Heart right ventricle (tissue), 16 donors: ENCODE measurements at regions not wholly inside any gene's neighbourhood (a gene's known extent, or its start where the extent isn't known, plus 50 kb on each side); places are given as distances from the start of the nearest gene placed in this dataset.

ENCODE experiments used
- ATAC-seq, 8 donors: fragments of 200-7000 bp; cut with Tn5 transposase; one replicate each; pipeline ENCODE4 v1.9.1; 2020; ENCODE audit warnings: mild to moderate bottlenecking in 8 of 8, moderate library complexity in 8 of 8, moderate number of reproducible peaks in 1 of 8
- DNase-seq, 2 donors: peaks; one replicate each; pipeline ENCODE4 v3.0.0-alpha.2; 2020
- H3K27ac ChIP-seq, 10 donors: fragments of 200-600 bp; sonication (generic) in 2 of 10; one replicate each; pipeline versions ENCODE4 v1.5.0 to v1.8.0; 2020 to 2022; ENCODE audit warnings: mild to moderate bottlenecking in 3 of 10
- H3K27me3 ChIP-seq, 7 donors: fragments of 200-600 bp; one replicate each; pipeline ENCODE4 v1.8.0; 2021 to 2022; ENCODE audit warnings: mild to moderate bottlenecking in 2 of 7
- H3K36me3 ChIP-seq, 9 donors: fragments of 200-600 bp; sonication (generic) in 1 of 9; one replicate each; pipeline versions ENCODE4 v1.5.0 to v1.8.0; 2020 to 2022; ENCODE audit warnings: mild to moderate bottlenecking in 2 of 9
- H3K4me1 ChIP-seq, 9 donors: fragments of 200-600 bp; sonication (generic) in 1 of 9; one replicate each; pipeline versions ENCODE4 v1.5.0 to v1.8.0; 2020 to 2022; ENCODE audit warnings: mild to moderate bottlenecking in 4 of 9
- H3K4me3 ChIP-seq, 10 donors: fragments of 200-600 bp; sonication (generic) in 2 of 10; one replicate each; pipeline versions ENCODE4 v1.5.0 to v1.8.0; 2020 to 2022; ENCODE audit warnings: mild to moderate bottlenecking in 7 of 10, moderate library complexity in 2 of 10
- H3K9me3 ChIP-seq, 11 donors: fragments of 200-600 bp in 10 of 11; sonication (generic) in 2 of 11; one replicate each; pipeline versions ENCODE4 v1.5.0 to v1.8.0; 2013 to 2022; ENCODE audit warnings: mild to moderate bottlenecking in 2 of 11, control low read depth in 1 of 11, moderate library complexity in 1 of 11
- WGBS, 2 donors: extraction: QIAGEN DNeasy Blood & Tissue Kit; methylation state at CpG; one replicate each; pipeline ENCODE4 v1.1.7; 2013; ENCODE audit warnings: inconsistent platforms in 1 of 2; 5-methylcytosine and 5-hydroxymethylcytosine counted together
- intact Hi-C, 10 donors: fragments of 100-400 bp; cut with DNase I; formaldehyde crosslinking; loops; one replicate each; pipeline versions ENCODE4 v1.11.1 to v1.14.2; 2022
- TF ChIP-seq, protein P1 (sequence below), 9 donors: fragments of 200-600 bp; sonication (generic) in 2 of 9; IDR thresholded peaks; one replicate each; pipeline versions ENCODE4 v1.5.0 to v1.8.0; 2021 to 2022; ENCODE audit warnings: antibody characterized with exemption in 9 of 9, mild to moderate bottlenecking in 5 of 9, moderate library complexity in 1 of 9
- donor health status: Arrhythmogenic right ventricular cardiomyopathy.
- donor health status: ischemic (EF 13 %, LVEDD 7.1; RV severe dilation, severe dysfunction).
- donor health status: healthy with polysubstance abuse.
- donor health status: DM: no; HTN: yes; CAD: no.
- donor health status: DM: no; HTN: no; CAD: no.
- donor health status: ischemic (EF 25% LVEDD 6.9; RV normal size, moderate dysfunction).
- donor health status: ischemic (EF 25% LVEDD 5.7; RV mildly dilated, moderate dysfunction).
- donor health status: healthy.
- donor health status: DM: yes; HTN: yes; CAD: no.
- donor health status: Ischemic cardiomyopathy.
- donor health status: ischemic (EF 35%, LVEDD 5.7; RV mildly dilated, moderate dysfunction).
- donor health status: nonischemic (EF 11% LVEDD 7.7; RV severe dilation, severe dysfunction).
- donor health status: DM: yes; HTN: yes; CAD: no.
- donor health status: PGD.
- donor health status: ischemic (EF 29% LVEDD 5.4; RV normal size, mild dysfunction).
- donor health status: nonischemic (EF 23%, LVEDD 6.1; RV moderate dilation, normal function).

- H3K4me3 ChIP-seq: no peak overlapping the region
- no peaks in the 10 kb centered on the region for H3K36me3 ChIP-seq
- no peaks in the 10 kb centered on the region for H3K4me1 ChIP-seq
- DNase-seq (no peak), ATAC-seq (no peak)
- TF ChIP-seq, protein P1, sequence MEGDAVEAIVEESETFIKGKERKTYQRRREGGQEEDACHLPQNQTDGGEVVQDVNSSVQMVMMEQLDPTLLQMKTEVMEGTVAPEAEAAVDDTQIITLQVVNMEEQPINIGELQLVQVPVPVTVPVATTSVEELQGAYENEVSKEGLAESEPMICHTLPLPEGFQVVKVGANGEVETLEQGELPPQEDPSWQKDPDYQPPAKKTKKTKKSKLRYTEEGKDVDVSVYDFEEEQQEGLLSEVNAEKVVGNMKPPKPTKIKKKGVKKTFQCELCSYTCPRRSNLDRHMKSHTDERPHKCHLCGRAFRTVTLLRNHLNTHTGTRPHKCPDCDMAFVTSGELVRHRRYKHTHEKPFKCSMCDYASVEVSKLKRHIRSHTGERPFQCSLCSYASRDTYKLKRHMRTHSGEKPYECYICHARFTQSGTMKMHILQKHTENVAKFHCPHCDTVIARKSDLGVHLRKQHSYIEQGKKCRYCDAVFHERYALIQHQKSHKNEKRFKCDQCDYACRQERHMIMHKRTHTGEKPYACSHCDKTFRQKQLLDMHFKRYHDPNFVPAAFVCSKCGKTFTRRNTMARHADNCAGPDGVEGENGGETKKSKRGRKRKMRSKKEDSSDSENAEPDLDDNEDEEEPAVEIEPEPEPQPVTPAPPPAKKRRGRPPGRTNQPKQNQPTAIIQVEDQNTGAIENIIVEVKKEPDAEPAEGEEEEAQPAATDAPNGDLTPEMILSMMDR (IDR thresholded peaks at IDR 0.05): no peak
- WGBS, 2 donors: 85 to 87% methylated on average over 2 of the region's 2 CpGs
- no peak overlapping the region for H3K27ac ChIP-seq
- no peaks in the 10 kb centered on the region for H3K27me3 ChIP-seq
- peaks cover 0 to 21% (median 0%) of the 10 kb centered on the region in 11 donors for H3K9me3 ChIP-seq
- intact Hi-C loops: no loop called here
These were observed 810.1 kb downstream of the PLA2G4A start for GRCh38 chr1:187638733-187639434.

GRCh38 chr1:187641015-187641414, 812.3 kb downstream of the PLA2G4A start:
- peaks cover 0 to 21% (median 0%) of the 10 kb centered on the region in 11 donors for H3K9me3 ChIP-seq
- no peak overlapping the region for H3K4me3 ChIP-seq
- TF ChIP-seq, protein P1 (IDR thresholded peaks at IDR 0.05): no peak
- no peaks in the 10 kb centered on the region for H3K27me3 ChIP-seq
- no peak for DNase-seq
- ATAC-seq: no peak
- no peaks in the 10 kb centered on the region for H3K36me3 ChIP-seq
- WGBS, 2 donors: 89% methylated on average over 5 of the region's 5 CpGs
- intact Hi-C loops: no loop called here
- H3K27ac ChIP-seq: no peak overlapping the region
- no peaks in the 10 kb centered on the region for H3K4me1 ChIP-seq

GRCh38 chr1:187641463-187641862, 812.7 kb downstream of the PLA2G4A start:
- no peak overlapping the region for H3K4me3 ChIP-seq
- WGBS, 2 donors: 81 to 90% methylated on average over 7 of the region's 7 CpGs
- H3K27ac ChIP-seq: no peak overlapping the region
- TF ChIP-seq, protein P1 (IDR thresholded peaks at IDR 0.05): no peak
- ATAC-seq (no peak), DNase-seq (no peak)
- peaks cover 0 to 21% (median 0%) of the 10 kb centered on the region in 11 donors for H3K9me3 ChIP-seq
- no peaks in the 10 kb centered on the region for H3K36me3 ChIP-seq
- intact Hi-C loops: no loop called here
- no peaks in the 10 kb centered on the region for H3K27me3 ChIP-seq
- H3K4me1 ChIP-seq: no peaks in the 10 kb centered on the region

DNA sequence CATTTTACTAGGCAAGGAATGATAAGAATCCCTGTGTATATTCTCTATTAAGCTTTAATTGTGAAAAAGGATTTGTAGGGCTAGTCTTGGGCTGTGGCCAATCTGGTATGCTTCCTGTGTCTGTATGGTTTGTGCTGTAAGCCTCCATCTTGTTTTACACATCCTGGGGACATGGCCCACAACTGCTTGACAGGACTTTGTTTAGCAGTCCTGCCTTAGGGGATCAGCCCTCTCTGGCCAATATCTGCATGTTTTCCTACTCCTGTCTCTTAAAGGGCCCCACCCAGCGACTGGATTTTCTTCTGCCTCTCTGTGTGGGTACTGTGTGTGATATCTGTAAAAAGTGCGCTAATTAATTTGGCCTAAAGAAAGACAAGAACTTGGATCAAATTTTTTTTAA, 813.2 kb downstream of the PLA2G4A start:
- no peak for ATAC-seq
- H3K4me1 ChIP-seq: no peaks in the 10 kb centered on the region
- no peak overlapping the region for H3K4me3 ChIP-seq
- TF ChIP-seq, protein P1 (IDR thresholded peaks at IDR 0.05): no peak
- no peaks in the 10 kb centered on the region for H3K27me3 ChIP-seq
- no peaks in the 10 kb centered on the region for H3K36me3 ChIP-seq
- DNase-seq: no peak
- no peak overlapping the region for H3K27ac ChIP-seq
- peaks cover 0 to 21% (median 0%) of the 10 kb centered on the region in 11 donors for H3K9me3 ChIP-seq
- WGBS, 2 donors: 83 to 86% methylated on average over 2 of the region's 2 CpGs
- intact Hi-C loops: no loop called here
